HG03135 (cell line): ENCODE measurements at regions not wholly inside any gene's neighbourhood (a gene's known extent, or its start where the extent isn't known, plus 50 kb on each side); places are given as distances from the start of the nearest gene placed in this dataset.

Source experiments
- ATAC-seq: cut with Tn5 transposase; IDR thresholded peaks from one replicate; pipeline ENCODE4 v1.9.1; 2021; ENCODE audit warnings: mild to moderate bottlenecking, moderate library complexity; ENCODE audit not compliant: unreplicated experiment

GRCh38 chr2:150627526-150627925 is 140.1 kb upstream of the RND3 start:
- no peak for ATAC-seq

GRCh38 chr2:150626934-150627411 is 139.5 kb upstream of the RND3 start:
- ATAC-seq = no peak

GRCh38 chr2:150625741-150626140 is 138.3 kb upstream of the RND3 start:
- no peak for ATAC-seq

GRCh38 chr2:150625303-150625702 is 137.8 kb upstream of the RND3 start:
- ATAC-seq = no peak

GRCh38 chr2:150624001-150624401 is 136.5 kb upstream of the RND3 start:
- ATAC-seq = no peak

- no peak for ATAC-seq
Observed at GRCh38 chr2:150621526-150622213, 134.2 kb upstream of the RND3 start.

GRCh38 chr2:150620855-150621254 is 133.4 kb upstream of the RND3 start:
- no peak for ATAC-seq

- no peak for ATAC-seq
Observed at GRCh38 chr2:150620416-150620815, 132.9 kb upstream of the RND3 start.

GRCh38 chr2:150619607-150620330 is 132.3 kb upstream of the RND3 start:
- ATAC-seq = no peak

- no peak for ATAC-seq
Observed at GRCh38 chr2:150618245-150618895, 130.9 kb upstream of the RND3 start.

- no peak for ATAC-seq
Observed at GRCh38 chr2:150617351-150617978, 130.0 kb upstream of the RND3 start.

- ATAC-seq = no peak
Observed at GRCh38 chr2:150612957-150613710, 125.7 kb upstream of the RND3 start.

- no peak for ATAC-seq
Observed at GRCh38 chr2:150610670-150611279, 123.3 kb upstream of the RND3 start.

GRCh38 chr2:150609831-150610582 is 122.5 kb upstream of the RND3 start:
- ATAC-seq = no peak

GRCh38 chr2:150608341-150608740 is 120.9 kb upstream of the RND3 start:
- ATAC-seq = no peak

- no peak for ATAC-seq
Observed at GRCh38 chr2:150607390-150607811, 119.9 kb upstream of the RND3 start.

GRCh38 chr2:150606380-150607060 is 119.1 kb upstream of the RND3 start:
- no peak for ATAC-seq

- ATAC-seq = no peak
Observed at GRCh38 chr2:150605664-150606063, 118.2 kb upstream of the RND3 start.
